GM23338 (cell line): ENCODE measurements at regions not wholly inside any gene's neighbourhood (a gene's known extent, or its start where the extent isn't known, plus 50 kb on each side); places are given as distances from the start of the nearest gene placed in this dataset.

Source experiments
- CREB1 ChIP-seq: fragments of 250-450 bp; sonication (Bioruptor Pico); IDR thresholded peaks from 2 replicates; pipeline ENCODE4 v1.5.0; 2020; ENCODE audit warnings: low read depth, mild to moderate bottlenecking, moderate library complexity
- CTCF ChIP-seq, 2 experiments: fragments of 200-600 bp in 1 of 2; sonication (generic) in 1 of 2; conservative IDR thresholded peaks; 2 replicates each; pipeline versions ENCODE4 v1.5.1 to v1.6.1; 2016 to 2017; ENCODE audit warnings: antibody characterized with exemption in 2 of 2, low read depth in 2 of 2, mild to moderate bottlenecking in 2 of 2, moderate library complexity in 1 of 2
- ETS1 ChIP-seq: IDR thresholded peaks from 2 replicates; pipeline ENCODE4 v1.6.1; 2016; ENCODE audit warnings: antibody characterized with exemption
- EZH2 ChIP-seq: fragments of 200-600 bp; sonication (generic); IDR thresholded peaks from one replicate; pipeline ENCODE4 v1.8.0; 2017; ENCODE audit warnings: antibody characterized with exemption, mild to moderate bottlenecking, low read depth; ENCODE audit not compliant: unreplicated experiment
- EZH2phosphoT487 ChIP-seq: fragments of 200-600 bp; sonication (generic); IDR thresholded peaks from one replicate; pipeline ENCODE4 v1.8.1; 2018; ENCODE audit warnings: antibody characterized with exemption; ENCODE audit not compliant: unreplicated experiment
- POLR2AphosphoS5 ChIP-seq: IDR thresholded peaks from 2 replicates; pipeline ENCODE4 v1.6.1; 2016; ENCODE audit warnings: antibody characterized with exemption, low read depth
- REST ChIP-seq: IDR thresholded peaks from one replicate; pipeline ENCODE4 v1.6.1; 2018; ENCODE audit warnings: antibody characterized with exemption; ENCODE audit not compliant: unreplicated experiment
- STAT1 ChIP-seq: IDR thresholded peaks from one replicate; pipeline ENCODE4 v1.6.1; 2016; ENCODE audit warnings: antibody characterized with exemption; ENCODE audit not compliant: unreplicated experiment
- ZNF331 ChIP-seq: fragments of 250-450 bp; sonication (Bioruptor Pico); IDR thresholded peaks from 2 replicates; pipeline ENCODE4 v1.5.0; 2020; ENCODE audit warnings: low read depth, mild to moderate bottlenecking, moderate library complexity

- TF ChIP-seq CTCF (conservative IDR thresholded peaks at IDR 0.05; ENCODE audit: low read depth in 2 of 2) (no peak), REST (no peak), EZH2 (no peak), ETS1 (no peak), POLR2AphosphoS5 (no peak), EZH2phosphoT487 (no peak), CREB1 (no peak), STAT1 (no peak), ZNF331 (no peak)
These were observed 87.9 kb downstream of the HIF1AN start for GRCh38 chr10:100623521-100624230.
